GM21529 (cell line): ENCODE measurements at regions not wholly inside any gene's neighbourhood (a gene's known extent, or its start where the extent isn't known, plus 50 kb on each side); places are given as distances from the start of the nearest gene placed in this dataset.

Experiments
- ATAC-seq: cut with Tn5 transposase; IDR thresholded peaks from one replicate; pipeline ENCODE4 v1.9.1; 2021; ENCODE audit not compliant: unreplicated experiment

GRCh38 chr5:158414333-158414762 lies 555.4 kb upstream of the CLINT1 start:
- ATAC-seq, result no peak

- ATAC-seq, result no peak
Observed at GRCh38 chr5:158413122-158413680, 554.3 kb upstream of the CLINT1 start.

GRCh38 chr5:158410976-158411375 lies 552.0 kb upstream of the CLINT1 start:
- no peak for ATAC-seq

GRCh38 chr5:158409507-158409906 lies 550.6 kb upstream of the CLINT1 start:
- peak; percentile 64 for ATAC-seq

- ATAC-seq, result no peak
Observed at GRCh38 chr5:158407824-158408195, 548.9 kb upstream of the CLINT1 start.

GRCh38 chr5:158406884-158407823 lies 548.2 kb upstream of the CLINT1 start:
- ATAC-seq, result peak; percentile 48

- ATAC-seq, result peak; percentile 86
Observed at GRCh38 chr5:158398360-158399201, 539.6 kb upstream of the CLINT1 start.

- ATAC-seq, result no peak
Observed at GRCh38 chr5:158397278-158397677, 538.3 kb upstream of the CLINT1 start.

- no peak for ATAC-seq
Observed at GRCh38 chr5:158394102-158394501, 535.2 kb upstream of the CLINT1 start.

- no peak for ATAC-seq
Observed at GRCh38 chr5:158393457-158393856, 534.5 kb upstream of the CLINT1 start.

GRCh38 chr5:158392753-158393152 lies 533.8 kb upstream of the CLINT1 start:
- ATAC-seq, result no peak

GRCh38 chr5:158390577-158390976 lies 531.6 kb upstream of the CLINT1 start:
- peak; percentile 66 for ATAC-seq

GRCh38 chr5:158389786-158390185 lies 530.8 kb upstream of the CLINT1 start:
- no peak for ATAC-seq

GRCh38 chr5:158388021-158388420 lies 529.1 kb upstream of the CLINT1 start:
- ATAC-seq, result no peak

GRCh38 chr5:158387499-158387898 lies 528.6 kb upstream of the CLINT1 start:
- ATAC-seq, result no peak

- ATAC-seq, result no peak
Observed at GRCh38 chr5:158385982-158386381, 527.0 kb upstream of the CLINT1 start.

GRCh38 chr5:158384535-158385481 lies 525.9 kb upstream of the CLINT1 start:
- no peak for ATAC-seq

GRCh38 chr5:158383486-158383885 lies 524.5 kb upstream of the CLINT1 start:
- ATAC-seq, result no peak

- peak; percentile 93 for ATAC-seq
Observed at GRCh38 chr5:158382473-158382872, 523.5 kb upstream of the CLINT1 start.

GRCh38 chr5:158381614-158382160 lies 522.7 kb upstream of the CLINT1 start:
- no peak for ATAC-seq
